SK-N-SH treated with all-trans-retinoic acid at 6 μM for 48 hours (cell line): ENCODE measurements at regions not wholly inside any gene's neighbourhood (a gene's known extent, or its start where the extent isn't known, plus 50 kb on each side); places are given as distances from the start of the nearest gene placed in this dataset.

Experiments
- ATAC-seq: fragments of 200-7000 bp; cut with Tn5 transposase; 3 replicates; pipeline ENCODE4 v1.9.1; 2020; ENCODE audit warnings: mild to moderate bottlenecking, moderate library complexity
- ARNTL ChIP-seq: fragments of 450-650 bp; formaldehyde crosslinking; IDR thresholded peaks from 2 replicates; pipeline ENCODE4 v1.5.0; 2020; ENCODE audit warnings: low read depth, mild to moderate bottlenecking, moderate library complexity, borderline replicate concordance
- BACH2 ChIP-seq: fragments of 250-450 bp; sonication (Bioruptor Pico); IDR thresholded peaks from 2 replicates; pipeline ENCODE4 v1.9.0; 2021; ENCODE audit warnings: mild to moderate bottlenecking, borderline replicate concordance
- CREB5 ChIP-seq: fragments of 250-450 bp; sonication (Bioruptor Pico); IDR thresholded peaks from 2 replicates; pipeline ENCODE4 v1.5.1; 2020; ENCODE audit warnings: low read depth, mild to moderate bottlenecking, moderate library complexity
- CSDC2 ChIP-seq: fragments of 250-450 bp; sonication (Bioruptor Pico); IDR thresholded peaks from 2 replicates; pipeline ENCODE4 v1.5.0; 2020; ENCODE audit warnings: mild to moderate bottlenecking, moderate library complexity
- CSRNP3 ChIP-seq: fragments of 250-450 bp; sonication (Bioruptor Pico); IDR thresholded peaks from 2 replicates; pipeline ENCODE4 v1.5.1; 2021; ENCODE audit warnings: mild to moderate bottlenecking, moderate library complexity
- ESRRG ChIP-seq: fragments of 250-450 bp; sonication (Bioruptor Pico); IDR thresholded peaks from 2 replicates; pipeline ENCODE4 v1.6.1; 2021; ENCODE audit warnings: mild to moderate bottlenecking
- GLIS3 ChIP-seq: fragments of 250-450 bp; sonication (Bioruptor Pico); IDR thresholded peaks from 2 replicates; pipeline ENCODE4 v1.5.0; 2020; ENCODE audit warnings: mild to moderate bottlenecking, moderate library complexity
- ISL1 ChIP-seq: fragments of 250-450 bp; sonication (Bioruptor Pico); IDR thresholded peaks from 2 replicates; pipeline ENCODE4 v2.1.2; 2022; ENCODE audit warnings: mild to moderate bottlenecking, moderate library complexity
- OSR1 ChIP-seq: fragments of 250-450 bp; sonication (Bioruptor Pico); IDR thresholded peaks from 2 replicates; pipeline ENCODE4 v1.8.0; 2022; ENCODE audit warnings: moderate library complexity, mild to moderate bottlenecking, inconsistent platforms
- PATZ1 ChIP-seq: fragments of 250-450 bp; sonication (Bioruptor Pico); IDR thresholded peaks from 2 replicates; pipeline ENCODE4 v1.8.0; 2020; ENCODE audit warnings: mild to moderate bottlenecking, moderate library complexity, borderline replicate concordance
- RARB ChIP-seq: fragments of 250-450 bp; sonication (Bioruptor Pico); IDR thresholded peaks from 2 replicates; pipeline ENCODE4 v1.8.0; 2021; ENCODE audit warnings: mild to moderate bottlenecking, moderate library complexity
- SNAI2 ChIP-seq: fragments of 250-450 bp; sonication (Bioruptor Pico); IDR thresholded peaks from 2 replicates; pipeline ENCODE4 v1.5.0; 2020; ENCODE audit warnings: mild to moderate bottlenecking, moderate library complexity
- TCF4 ChIP-seq: fragments of 250-450 bp; sonication (Bioruptor Pico); IDR thresholded peaks from 2 replicates; pipeline ENCODE4 v1.8.0; 2021; ENCODE audit warnings: mild to moderate bottlenecking, moderate library complexity, borderline replicate concordance
- TOX ChIP-seq: fragments of 250-450 bp; sonication (Bioruptor Pico); IDR thresholded peaks from 2 replicates; pipeline ENCODE4 v1.8.0; 2021; ENCODE audit warnings: mild to moderate bottlenecking, moderate library complexity, borderline replicate concordance
- TSHZ2 ChIP-seq: fragments of 250-450 bp; sonication (Bioruptor Pico); IDR thresholded peaks from 2 replicates; pipeline ENCODE4 v1.5.0; 2020; ENCODE audit warnings: mild to moderate bottlenecking, moderate library complexity
- ZC3H10 ChIP-seq: fragments of 250-450 bp; sonication (Bioruptor Pico); IDR thresholded peaks from 2 replicates; pipeline ENCODE4 v1.5.1; 2021; ENCODE audit warnings: mild to moderate bottlenecking, moderate library complexity
- ZFP3 ChIP-seq: fragments of 250-450 bp; sonication (Bioruptor Pico); IDR thresholded peaks from 2 replicates; pipeline ENCODE4 v1.5.0; 2020; ENCODE audit warnings: mild to moderate bottlenecking, moderate library complexity
- ZFP30 ChIP-seq: fragments of 450-650 bp; formaldehyde crosslinking; IDR thresholded peaks from 2 replicates; pipeline ENCODE4 v1.5.0; 2022; ENCODE audit warnings: mild to moderate bottlenecking, moderate library complexity
- ZNF565 ChIP-seq: fragments of 450-650 bp; formaldehyde crosslinking; conservative IDR thresholded peaks from 2 replicates; pipeline ENCODE4 v1.5.0; 2020; ENCODE audit warnings: low read depth, mild to moderate bottlenecking, moderate library complexity
- ZNF8 ChIP-seq: fragments of 450-650 bp; formaldehyde crosslinking; IDR thresholded peaks from 2 replicates; pipeline ENCODE4 v1.5.0; 2020; ENCODE audit warnings: mild to moderate bottlenecking, moderate library complexity
- TF ChIP-seq, protein P1 (sequence below): fragments of 250-450 bp; sonication (Bioruptor Pico); IDR thresholded peaks from 2 replicates; pipeline ENCODE4 v1.8.0; 2021; ENCODE audit warnings: low read depth, mild to moderate bottlenecking, moderate library complexity, borderline replicate concordance

- no peak for TF ChIP-seq TCF4
- no peak for TF ChIP-seq CREB5 (CRISPR knock-in tag)
- TF ChIP-seq BACH2 (CRISPR knock-in tag), result no peak
- TF ChIP-seq ARNTL (CRISPR knock-in tag), result no peak
These were observed 418.3 kb upstream of the LRRTM1 start (continued) for GRCh38 chr2:80722803-80723202.

DNA sequence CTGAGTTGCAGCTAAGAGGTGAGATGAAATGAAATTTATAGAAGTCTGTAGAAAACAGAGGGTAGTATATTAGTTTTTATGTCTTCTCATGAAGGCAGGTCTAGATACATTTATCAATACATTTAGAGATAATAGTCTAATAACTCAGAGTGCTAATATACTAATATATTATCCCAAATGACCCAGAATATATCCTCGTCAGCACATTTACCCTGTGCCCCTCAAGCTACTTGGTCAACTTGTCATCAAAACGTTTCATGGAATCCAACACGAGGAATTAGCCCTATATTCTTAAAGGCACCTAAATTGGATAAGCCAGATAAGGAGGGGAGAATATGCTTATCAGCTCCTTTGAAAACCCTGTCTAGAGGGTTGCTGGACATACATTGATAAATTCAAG, 415.1 kb upstream of the LRRTM1 start:
- TF ChIP-seq, protein P1, sequence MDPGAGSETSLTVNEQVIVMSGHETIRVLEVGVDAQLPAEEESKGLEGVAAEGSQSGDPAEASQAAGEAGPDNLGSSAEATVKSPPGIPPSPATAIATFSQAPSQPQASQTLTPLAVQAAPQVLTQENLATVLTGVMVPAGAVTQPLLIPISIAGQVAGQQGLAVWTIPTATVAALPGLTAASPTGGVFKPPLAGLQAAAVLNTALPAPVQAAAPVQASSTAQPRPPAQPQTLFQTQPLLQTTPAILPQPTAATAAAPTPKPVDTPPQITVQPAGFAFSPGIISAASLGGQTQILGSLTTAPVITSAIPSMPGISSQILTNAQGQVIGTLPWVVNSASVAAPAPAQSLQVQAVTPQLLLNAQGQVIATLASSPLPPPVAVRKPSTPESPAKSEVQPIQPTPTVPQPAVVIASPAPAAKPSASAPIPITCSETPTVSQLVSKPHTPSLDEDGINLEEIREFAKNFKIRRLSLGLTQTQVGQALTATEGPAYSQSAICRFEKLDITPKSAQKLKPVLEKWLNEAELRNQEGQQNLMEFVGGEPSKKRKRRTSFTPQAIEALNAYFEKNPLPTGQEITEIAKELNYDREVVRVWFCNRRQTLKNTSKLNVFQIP (CRISPR knock-in tag), result no peak
- TF ChIP-seq ZNF8 (CRISPR knock-in tag), result no peak
- no peak for TF ChIP-seq ESRRG (CRISPR knock-in tag)
- TF ChIP-seq CREB5 (CRISPR knock-in tag), result no peak
- TF ChIP-seq PATZ1 (CRISPR knock-in tag), result no peak
- TF ChIP-seq ZFP30 (CRISPR knock-in tag), result no peak
- no peak for TF ChIP-seq GLIS3 (CRISPR knock-in tag)
- TF ChIP-seq ISL1 (CRISPR knock-in tag), result no peak
- TF ChIP-seq ZFP3 (CRISPR knock-in tag), result no peak
- no peak for TF ChIP-seq SNAI2
- TF ChIP-seq BACH2 (CRISPR knock-in tag), result no peak
- TF ChIP-seq TCF4, result no peak
- TF ChIP-seq TOX (CRISPR knock-in tag), result no peak
- TF ChIP-seq CSDC2 (CRISPR knock-in tag), result no peak
- no peak for TF ChIP-seq ZNF565 (CRISPR knock-in tag)
- ATAC-seq, result no peak

DNA sequence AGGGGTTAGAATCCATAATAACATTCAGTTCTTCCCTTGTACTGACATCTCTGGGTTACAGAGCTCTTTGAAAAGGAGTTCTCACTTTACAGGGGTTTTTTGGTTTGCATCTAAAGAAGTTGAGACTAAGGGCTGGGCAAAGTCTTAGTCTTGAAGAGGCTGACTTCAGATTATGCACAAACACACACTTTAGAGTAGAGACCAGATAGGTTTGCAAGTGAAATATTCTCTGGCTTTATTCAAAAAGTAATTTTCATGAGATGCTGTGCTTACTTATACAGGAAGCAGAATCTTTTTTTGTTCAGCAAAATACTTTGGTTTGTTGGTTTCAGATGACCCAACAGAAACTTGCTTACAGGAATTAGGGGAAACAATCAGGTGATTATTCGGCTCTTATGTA, 410.9 kb upstream of the LRRTM1 start:
- no peak for ATAC-seq
- TF ChIP-seq RARB, result no peak
- no peak for TF ChIP-seq ZC3H10 (CRISPR knock-in tag)
- no peak for TF ChIP-seq SNAI2
- no peak for TF ChIP-seq TOX (CRISPR knock-in tag)
- TF ChIP-seq ZFP3 (CRISPR knock-in tag), result no peak
- no peak for TF ChIP-seq ZFP30 (CRISPR knock-in tag)
- no peak for TF ChIP-seq TSHZ2 (CRISPR knock-in tag)
- TF ChIP-seq BACH2 (CRISPR knock-in tag), result no peak
- TF ChIP-seq, protein P1 (CRISPR knock-in tag), result no peak
- no peak for TF ChIP-seq OSR1 (CRISPR knock-in tag)
- no peak for TF ChIP-seq CSRNP3 (CRISPR knock-in tag)
- TF ChIP-seq CSDC2 (CRISPR knock-in tag), result no peak
- no peak for TF ChIP-seq ZNF565 (CRISPR knock-in tag)
